ENCODE measurements at regions not wholly inside any gene's neighbourhood (a gene's known extent, or its start where the extent isn't known, plus 50 kb on each side); places are given as distances from the start of the nearest gene placed in this dataset.

DNA sequence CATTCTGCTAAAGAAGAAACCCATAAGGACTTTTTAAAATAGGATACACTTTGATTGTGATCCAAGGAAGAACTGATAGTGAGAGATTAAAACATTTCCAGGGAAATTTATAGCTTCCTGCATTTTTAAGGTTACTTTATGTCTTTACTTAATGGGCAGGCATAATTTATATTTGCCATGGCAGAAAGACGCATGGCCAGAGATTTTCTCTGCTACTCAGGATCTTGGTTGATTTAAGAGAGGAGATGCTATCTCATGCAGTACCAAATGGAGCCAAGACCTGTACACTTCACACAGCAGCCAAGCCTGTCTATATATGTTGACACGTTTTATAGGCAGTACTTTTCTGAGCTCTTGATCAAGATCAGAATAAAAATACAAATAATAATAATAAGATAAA lies 60.9 kb upstream of the NT5C1B start (continued):
- TF ChIP-seq ZNF571 (tag by site-specific recombination; IDR thresholded peaks at IDR 0.05) (no peak), ZNF558 (tag by site-specific recombination; IDR thresholded peaks at IDR 0.05) (no peak), ZNF311 (tag by site-specific recombination; IDR thresholded peaks at IDR 0.05; ENCODE audit: borderline replicate concordance) (no peak), GLI4 (tag by site-specific recombination; IDR thresholded peaks at IDR 0.05) (no peak)

DNA sequence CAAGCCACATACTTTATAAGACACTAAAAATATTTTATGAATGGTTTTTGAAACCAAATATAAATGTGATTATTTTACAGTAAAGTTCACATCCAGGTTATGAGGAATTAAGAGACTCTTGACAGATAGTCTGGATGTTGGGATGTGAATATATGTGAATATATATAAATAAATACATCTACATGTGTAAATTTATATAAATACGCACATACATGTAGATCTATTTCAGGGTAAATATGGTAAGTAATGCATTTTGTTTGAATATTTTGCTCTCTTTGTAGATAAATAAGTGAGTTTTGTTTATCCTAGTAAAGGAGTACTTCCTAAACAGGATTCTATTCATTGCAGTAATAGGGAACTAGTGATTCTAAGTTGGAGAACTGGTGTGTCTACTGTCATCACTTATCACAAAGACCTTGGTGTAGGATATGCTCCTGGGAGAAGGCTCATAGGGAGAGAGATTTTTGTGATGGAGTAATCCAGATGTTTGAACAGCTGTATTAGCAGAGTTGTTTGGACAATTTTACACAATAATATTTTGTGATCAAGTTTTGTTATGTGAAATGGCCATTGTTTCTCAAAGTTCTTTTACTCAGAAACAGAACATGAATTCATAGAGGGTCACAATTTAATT lies 60.2 kb upstream of the NT5C1B start:
- POLR2A ChIA-PET = no interaction called here
- no peak overlapping the region for H3K27ac ChIP-seq (ENCODE audit: extremely low read depth, low read depth, low read length)
- no peaks in the 10 kb centered on the region for H3K4me1 ChIP-seq (ENCODE audit: control insufficient read depth, insufficient read depth, low read length)
- CTCF ChIA-PET = no interaction called here
- TF ChIP-seq, protein P1, sequence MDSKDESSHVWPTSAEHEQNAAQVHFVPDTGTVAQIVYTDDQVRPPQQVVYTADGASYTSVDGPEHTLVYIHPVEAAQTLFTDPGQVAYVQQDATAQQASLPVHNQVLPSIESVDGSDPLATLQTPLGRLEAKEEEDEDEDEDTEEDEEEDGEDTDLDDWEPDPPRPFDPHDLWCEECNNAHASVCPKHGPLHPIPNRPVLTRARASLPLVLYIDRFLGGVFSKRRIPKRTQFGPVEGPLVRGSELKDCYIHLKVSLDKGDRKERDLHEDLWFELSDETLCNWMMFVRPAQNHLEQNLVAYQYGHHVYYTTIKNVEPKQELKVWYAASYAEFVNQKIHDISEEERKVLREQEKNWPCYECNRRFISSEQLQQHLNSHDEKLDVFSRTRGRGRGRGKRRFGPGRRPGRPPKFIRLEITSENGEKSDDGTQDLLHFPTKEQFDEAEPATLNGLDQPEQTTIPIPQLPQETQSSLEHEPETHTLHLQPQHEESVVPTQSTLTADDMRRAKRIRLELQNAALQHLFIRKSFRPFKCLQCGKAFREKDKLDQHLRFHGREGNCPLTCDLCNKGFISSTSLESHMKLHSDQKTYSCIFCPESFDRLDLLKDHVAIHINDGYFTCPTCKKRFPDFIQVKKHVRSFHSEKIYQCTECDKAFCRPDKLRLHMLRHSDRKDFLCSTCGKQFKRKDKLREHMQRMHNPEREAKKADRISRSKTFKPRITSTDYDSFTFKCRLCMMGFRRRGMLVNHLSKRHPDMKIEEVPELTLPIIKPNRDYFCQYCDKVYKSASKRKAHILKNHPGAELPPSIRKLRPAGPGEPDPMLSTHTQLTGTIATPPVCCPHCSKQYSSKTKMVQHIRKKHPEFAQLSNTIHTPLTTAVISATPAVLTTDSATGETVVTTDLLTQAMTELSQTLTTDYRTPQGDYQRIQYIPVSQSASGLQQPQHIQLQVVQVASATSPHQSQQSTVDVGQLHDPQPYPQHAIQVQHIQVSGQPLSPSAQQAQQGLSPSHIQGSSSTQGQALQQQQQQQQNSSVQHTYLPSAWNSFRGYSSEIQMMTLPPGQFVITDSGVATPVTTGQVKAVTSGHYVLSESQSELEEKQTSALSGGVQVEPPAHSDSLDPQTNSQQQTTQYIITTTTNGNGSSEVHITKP (tag by site-specific recombination; IDR thresholded peaks at IDR 0.05) = no peak
- H3K4me3 ChIP-seq (ENCODE audit: low read depth, low read length) = no peak overlapping the region
- H3K9me3 ChIP-seq (ENCODE audit: control insufficient read depth, insufficient read depth, low read depth, low read length) = no peaks in the 10 kb centered on the region
- no peaks in the 10 kb centered on the region for H3K36me3 ChIP-seq (ENCODE audit: control insufficient read depth in 2 of 2, insufficient read depth in 1 of 2, low read length in 2 of 2)

DNA sequence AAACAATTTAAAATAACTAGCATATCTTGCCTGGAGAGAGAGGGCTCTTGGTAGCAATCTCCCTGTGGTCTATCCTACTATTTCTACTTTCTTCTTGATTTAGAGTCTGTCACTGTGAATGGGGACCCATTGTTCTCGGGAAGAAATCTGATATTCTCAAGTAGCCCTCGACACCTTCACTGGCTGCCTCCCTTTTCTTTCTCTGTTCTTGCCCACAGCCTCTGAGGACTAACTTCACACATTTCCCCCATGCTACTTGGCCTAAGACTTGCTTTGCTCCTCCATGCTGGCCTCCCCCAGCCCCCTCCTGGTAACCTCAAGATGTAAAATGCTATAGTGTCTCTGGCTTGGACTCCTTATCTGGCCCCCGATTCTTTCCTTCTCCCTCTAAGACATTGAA lies 58.8 kb upstream of the NT5C1B start:
- H3K36me3 ChIP-seq (ENCODE audit: control insufficient read depth in 2 of 2, insufficient read depth in 1 of 2, low read length in 2 of 2) = no peaks in the 10 kb centered on the region
- ChIA-PET POLR2A (no interaction called here), CTCF (no interaction called here)
- no peaks in the 10 kb centered on the region for H3K4me1 ChIP-seq (ENCODE audit: control insufficient read depth, insufficient read depth, low read length)
- no peaks in the 10 kb centered on the region for H3K9me3 ChIP-seq (ENCODE audit: control insufficient read depth, insufficient read depth, low read depth, low read length)
- no peak for TF ChIP-seq ZNF423 (tag by site-specific recombination; IDR thresholded peaks at IDR 0.05)
- TF ChIP-seq, protein P1 (tag by site-specific recombination; IDR thresholded peaks at IDR 0.05) = no peak
- TF ChIP-seq KLF7 (tag by site-specific recombination; IDR thresholded peaks at IDR 0.05; ENCODE audit: borderline replicate concordance) = no peak
- TF ChIP-seq, protein P2, sequence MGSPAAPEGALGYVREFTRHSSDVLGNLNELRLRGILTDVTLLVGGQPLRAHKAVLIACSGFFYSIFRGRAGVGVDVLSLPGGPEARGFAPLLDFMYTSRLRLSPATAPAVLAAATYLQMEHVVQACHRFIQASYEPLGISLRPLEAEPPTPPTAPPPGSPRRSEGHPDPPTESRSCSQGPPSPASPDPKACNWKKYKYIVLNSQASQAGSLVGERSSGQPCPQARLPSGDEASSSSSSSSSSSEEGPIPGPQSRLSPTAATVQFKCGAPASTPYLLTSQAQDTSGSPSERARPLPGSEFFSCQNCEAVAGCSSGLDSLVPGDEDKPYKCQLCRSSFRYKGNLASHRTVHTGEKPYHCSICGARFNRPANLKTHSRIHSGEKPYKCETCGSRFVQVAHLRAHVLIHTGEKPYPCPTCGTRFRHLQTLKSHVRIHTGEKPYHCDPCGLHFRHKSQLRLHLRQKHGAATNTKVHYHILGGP (tag by site-specific recombination; IDR thresholded peaks at IDR 0.05) = no peak
- no peak for TF ChIP-seq ZNF777 (tag by site-specific recombination; IDR thresholded peaks at IDR 0.05; ENCODE audit: borderline replicate concordance)
- TF ChIP-seq, protein P3, sequence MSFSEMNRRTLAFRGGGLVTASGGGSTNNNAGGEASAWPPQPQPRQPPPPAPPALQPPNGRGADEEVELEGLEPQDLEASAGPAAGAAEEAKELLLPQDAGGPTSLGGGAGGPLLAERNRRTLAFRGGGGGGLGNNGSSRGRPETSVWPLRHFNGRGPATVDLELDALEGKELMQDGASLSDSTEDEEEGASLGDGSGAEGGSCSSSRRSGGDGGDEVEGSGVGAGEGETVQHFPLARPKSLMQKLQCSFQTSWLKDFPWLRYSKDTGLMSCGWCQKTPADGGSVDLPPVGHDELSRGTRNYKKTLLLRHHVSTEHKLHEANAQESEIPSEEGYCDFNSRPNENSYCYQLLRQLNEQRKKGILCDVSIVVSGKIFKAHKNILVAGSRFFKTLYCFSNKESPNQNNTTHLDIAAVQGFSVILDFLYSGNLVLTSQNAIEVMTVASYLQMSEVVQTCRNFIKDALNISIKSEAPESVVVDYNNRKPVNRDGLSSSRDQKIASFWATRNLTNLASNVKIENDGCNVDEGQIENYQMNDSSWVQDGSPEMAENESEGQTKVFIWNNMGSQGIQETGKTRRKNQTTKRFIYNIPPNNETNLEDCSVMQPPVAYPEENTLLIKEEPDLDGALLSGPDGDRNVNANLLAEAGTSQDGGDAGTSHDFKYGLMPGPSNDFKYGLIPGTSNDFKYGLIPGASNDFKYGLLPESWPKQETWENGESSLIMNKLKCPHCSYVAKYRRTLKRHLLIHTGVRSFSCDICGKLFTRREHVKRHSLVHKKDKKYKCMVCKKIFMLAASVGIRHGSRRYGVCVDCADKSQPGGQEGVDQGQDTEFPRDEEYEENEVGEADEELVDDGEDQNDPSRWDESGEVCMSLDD (tag by site-specific recombination; IDR thresholded peaks at IDR 0.05) = no peak
- TF ChIP-seq ZSCAN16 (tag by site-specific recombination; IDR thresholded peaks at IDR 0.05) = no peak
- TF ChIP-seq ZFP3 (tag by site-specific recombination; IDR thresholded peaks at IDR 0.05; ENCODE audit: low read depth) = no peak
- TF ChIP-seq ZNF785 (tag by site-specific recombination; IDR thresholded peaks at IDR 0.05) = no peak
- no peak for TF ChIP-seq KLF9 (tag by site-specific recombination; IDR thresholded peaks at IDR 0.05; ENCODE audit: low read depth)
- no peak for TF ChIP-seq GLI4 (tag by site-specific recombination; IDR thresholded peaks at IDR 0.05)
- no peak for TF ChIP-seq ZNF768 (tag by site-specific recombination; IDR thresholded peaks at IDR 0.05)
- TF ChIP-seq TRIM28 (IDR thresholded peaks at IDR 0.05; ENCODE audit: borderline replicate concordance, low read length) = no peak
- TF ChIP-seq ZNF221 (tag by site-specific recombination; IDR thresholded peaks at IDR 0.05; ENCODE audit: borderline replicate concordance) = no peak
- no peak for TF ChIP-seq ZSCAN30 (tag by site-specific recombination; IDR thresholded peaks at IDR 0.05)
- TF ChIP-seq, protein P4, sequence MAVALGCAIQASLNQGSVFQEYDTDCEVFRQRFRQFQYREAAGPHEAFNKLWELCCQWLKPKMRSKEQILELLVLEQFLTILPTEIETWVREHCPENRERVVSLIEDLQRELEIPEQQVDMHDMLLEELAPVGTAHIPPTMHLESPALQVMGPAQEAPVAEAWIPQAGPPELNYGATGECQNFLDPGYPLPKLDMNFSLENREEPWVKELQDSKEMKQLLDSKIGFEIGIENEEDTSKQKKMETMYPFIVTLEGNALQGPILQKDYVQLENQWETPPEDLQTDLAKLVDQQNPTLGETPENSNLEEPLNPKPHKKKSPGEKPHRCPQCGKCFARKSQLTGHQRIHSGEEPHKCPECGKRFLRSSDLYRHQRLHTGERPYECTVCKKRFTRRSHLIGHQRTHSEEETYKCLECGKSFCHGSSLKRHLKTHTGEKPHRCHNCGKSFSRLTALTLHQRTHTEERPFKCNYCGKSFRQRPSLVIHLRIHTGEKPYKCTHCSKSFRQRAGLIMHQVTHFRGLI (tag by site-specific recombination; IDR thresholded peaks at IDR 0.05) = no peak
- H3K27ac ChIP-seq (ENCODE audit: extremely low read depth, low read depth, low read length) = no peak overlapping the region
- H3K4me3 ChIP-seq (ENCODE audit: low read depth, low read length) = no peak overlapping the region

All from HEK293 (cell line).